ENCODE measurements at regions not wholly inside any gene's neighbourhood (a gene's known extent, or its start where the extent isn't known, plus 50 kb on each side); places are given as distances from the start of the nearest gene placed in this dataset.

DNA sequence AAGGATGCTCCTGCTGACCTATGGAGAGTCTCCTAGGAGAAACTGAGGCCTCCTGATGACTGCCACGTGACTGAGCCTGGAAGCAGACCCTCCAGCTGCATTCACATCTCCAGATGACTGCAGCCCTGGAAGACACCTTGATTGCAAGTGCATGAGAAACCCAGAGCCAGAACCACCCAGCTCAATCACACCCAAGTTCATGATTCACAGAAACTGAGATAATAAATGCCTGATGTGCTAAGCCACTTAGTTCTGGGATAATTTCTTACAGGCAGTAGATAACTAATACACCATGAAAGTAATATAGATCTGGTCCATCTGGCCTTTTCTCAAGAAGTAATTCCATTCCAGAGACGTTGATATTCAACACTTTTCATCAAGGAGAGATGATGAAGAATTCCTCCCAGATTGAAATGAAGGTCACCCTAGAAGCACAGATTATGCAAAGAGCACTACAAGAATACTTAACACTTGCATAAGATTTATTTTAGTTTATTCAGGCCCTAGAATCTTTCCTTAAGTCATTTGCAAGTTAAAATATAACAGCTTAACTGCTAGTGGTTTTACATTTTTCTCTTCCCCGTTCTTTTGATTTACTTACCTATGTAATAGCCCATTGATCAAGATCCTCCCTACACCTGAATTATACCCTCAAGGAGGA lies 208.2 kb upstream of the INHBA start:
- no peak for DNase-seq (ENCODE audit: low read depth)
- no peak for TF ChIP-seq CTCF (IDR thresholded peaks at IDR 0.05; ENCODE audit: low read length, missing control alignments)
- no peak overlapping the region for H3K4me3 ChIP-seq (replicated peaks; ENCODE audit: low read depth, low read length)

GRCh38 chr7:41907444-41907843 lies 204.6 kb upstream of the INHBA start:
- no peak for TF ChIP-seq CTCF (IDR thresholded peaks at IDR 0.05; ENCODE audit: low read length, missing control alignments)
- no peak overlapping the region for H3K4me3 ChIP-seq (replicated peaks; ENCODE audit: low read depth, low read length)
- DNase-seq (ENCODE audit: low read depth) = no peak

- no peak for TF ChIP-seq CTCF (IDR thresholded peaks at IDR 0.05; ENCODE audit: low read length, missing control alignments)
- DNase-seq (ENCODE audit: low read depth) = no peak
- no peak overlapping the region for H3K4me3 ChIP-seq (replicated peaks; ENCODE audit: low read depth, low read length)
Measured at GRCh38 chr7:41900532-41900931, 197.6 kb upstream of the INHBA start.

DNA sequence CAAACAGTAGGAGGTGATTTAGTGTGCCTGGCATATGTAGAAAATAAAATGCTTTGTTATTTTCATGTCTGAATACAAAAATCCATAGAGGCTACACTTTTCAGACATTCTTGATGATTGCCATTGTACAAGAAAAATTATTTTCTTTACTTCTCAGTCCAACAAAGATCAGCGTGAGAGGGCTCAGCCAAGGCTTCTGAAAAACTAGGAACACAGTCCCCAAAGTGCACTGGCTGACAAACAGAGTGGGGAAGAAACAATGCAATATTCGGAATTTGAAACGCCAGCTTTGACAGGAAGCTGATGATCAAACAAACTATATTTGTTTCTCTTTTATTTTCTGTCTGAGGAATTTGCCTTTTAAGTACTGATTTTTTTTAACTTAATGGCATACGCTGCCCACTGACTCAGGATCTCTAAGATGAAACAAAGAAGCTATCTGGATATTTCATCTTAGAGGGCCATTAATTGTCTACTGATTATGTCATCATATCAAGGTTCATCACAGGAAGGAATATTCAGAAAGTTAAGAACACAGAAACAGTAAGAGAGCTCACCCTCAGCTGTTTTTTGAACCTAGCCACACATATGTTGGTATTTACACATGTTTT lies 197.0 kb upstream of the INHBA start:
- no peak overlapping the region for H3K4me3 ChIP-seq (replicated peaks; ENCODE audit: low read depth, low read length)
- no peak for TF ChIP-seq CTCF (IDR thresholded peaks at IDR 0.05; ENCODE audit: low read length, missing control alignments)
- no peak for DNase-seq (ENCODE audit: low read depth)

- no peak for DNase-seq (ENCODE audit: low read depth)
- no peak for TF ChIP-seq CTCF (IDR thresholded peaks at IDR 0.05; ENCODE audit: low read length, missing control alignments)
- no peak overlapping the region for H3K4me3 ChIP-seq (replicated peaks; ENCODE audit: low read depth, low read length)
Measured at GRCh38 chr7:41893656-41894055, 190.8 kb upstream of the INHBA start.

DNA sequence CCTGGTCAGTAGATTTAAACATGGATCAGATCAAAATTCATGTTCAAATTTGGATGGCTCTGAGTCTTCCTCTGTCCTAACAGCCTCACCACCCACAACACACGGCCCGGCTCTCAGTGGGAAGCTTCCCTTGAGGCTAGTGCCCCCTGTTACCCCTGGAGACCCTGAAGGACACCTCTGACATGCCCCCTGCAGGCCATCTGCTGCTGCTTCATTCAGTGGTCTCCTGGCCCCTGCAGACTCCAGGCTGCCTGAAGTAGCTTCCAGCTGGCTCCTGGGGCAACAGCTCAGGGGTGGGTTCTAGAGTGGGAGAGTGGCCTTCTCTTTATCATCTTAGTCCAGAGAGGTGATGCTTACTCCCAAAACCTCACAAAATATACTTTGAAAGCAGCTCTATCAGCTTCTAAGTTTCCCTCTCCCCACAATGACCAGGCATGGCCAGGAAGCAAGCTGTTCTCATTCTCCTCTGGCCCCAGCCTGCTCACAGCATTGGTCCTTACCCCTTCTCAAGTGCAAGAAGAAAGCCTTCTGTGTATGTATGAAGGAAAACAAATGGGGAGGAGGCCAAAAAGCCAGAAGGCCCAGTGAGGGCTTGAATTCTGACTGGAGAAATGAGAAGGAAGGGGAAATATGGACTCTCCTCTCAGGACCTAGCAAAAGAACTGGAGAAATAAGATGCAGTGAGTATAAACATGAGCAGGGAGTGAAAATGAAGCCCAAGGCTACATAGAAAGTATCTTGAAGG lies 189.6 kb upstream of the INHBA start:
- DNase-seq (ENCODE audit: low read depth) = no peak
- TF ChIP-seq CTCF (IDR thresholded peaks at IDR 0.05; ENCODE audit: low read length, missing control alignments) = no peak

More for the DNA sequence above, 189.6 kb upstream of the INHBA start:
- no peak overlapping the region for H3K4me3 ChIP-seq (replicated peaks; ENCODE audit: low read depth, low read length)

Measured in fibroblast of pulmonary artery (primary cell).